EH (cell line): ENCODE measurements at regions not wholly inside any gene's neighbourhood (a gene's known extent, or its start where the extent isn't known, plus 50 kb on each side); places are given as distances from the start of the nearest gene placed in this dataset.
"Not testable (repeated sequence)": the region's sequence is repeated elsewhere in the genome, so short reads cannot be mapped to it uniquely, and the experiment has no call there.

Source experiments
- DNase-seq: peaks from one replicate; pipeline ENCODE4 v3.0.0-alpha.2; 2015; ENCODE audit warnings: low read depth

- no peak for DNase-seq
Measured at GRCh38 chr16:55016515-55016914, 85.8 kb downstream of the IRX5 start.

- no peak for DNase-seq
Measured at GRCh38 chr16:55017321-55017720, 86.7 kb downstream of the IRX5 start.

- DNase-seq = no peak
Measured at GRCh38 chr16:55018881-55019280, 88.2 kb downstream of the IRX5 start.

DNA sequence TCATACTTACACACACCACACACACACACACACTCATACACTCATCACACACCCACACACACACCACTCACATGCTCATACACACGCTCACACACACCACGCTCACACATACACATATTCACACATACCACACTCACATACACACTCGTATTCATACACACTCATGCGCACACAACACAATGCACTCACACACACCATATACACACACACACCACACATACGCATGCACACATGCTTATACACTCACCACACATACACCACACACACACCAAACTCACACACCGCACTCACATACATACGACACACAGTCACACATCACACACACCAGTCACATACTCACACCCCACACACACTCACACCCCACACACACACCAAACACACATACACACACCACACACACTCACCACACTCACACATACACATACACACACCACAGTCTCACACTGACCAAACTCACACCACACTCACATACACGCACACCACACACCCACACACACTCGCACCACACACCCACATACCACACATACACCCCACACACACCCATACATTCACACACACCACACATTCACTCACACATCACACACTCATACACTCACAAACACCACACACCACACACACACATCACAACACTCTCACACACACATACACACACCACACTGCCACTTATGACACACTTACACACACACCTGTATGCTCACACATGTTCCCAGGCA is 88.9 kb downstream of the IRX5 start:
- no peak for DNase-seq

DNA sequence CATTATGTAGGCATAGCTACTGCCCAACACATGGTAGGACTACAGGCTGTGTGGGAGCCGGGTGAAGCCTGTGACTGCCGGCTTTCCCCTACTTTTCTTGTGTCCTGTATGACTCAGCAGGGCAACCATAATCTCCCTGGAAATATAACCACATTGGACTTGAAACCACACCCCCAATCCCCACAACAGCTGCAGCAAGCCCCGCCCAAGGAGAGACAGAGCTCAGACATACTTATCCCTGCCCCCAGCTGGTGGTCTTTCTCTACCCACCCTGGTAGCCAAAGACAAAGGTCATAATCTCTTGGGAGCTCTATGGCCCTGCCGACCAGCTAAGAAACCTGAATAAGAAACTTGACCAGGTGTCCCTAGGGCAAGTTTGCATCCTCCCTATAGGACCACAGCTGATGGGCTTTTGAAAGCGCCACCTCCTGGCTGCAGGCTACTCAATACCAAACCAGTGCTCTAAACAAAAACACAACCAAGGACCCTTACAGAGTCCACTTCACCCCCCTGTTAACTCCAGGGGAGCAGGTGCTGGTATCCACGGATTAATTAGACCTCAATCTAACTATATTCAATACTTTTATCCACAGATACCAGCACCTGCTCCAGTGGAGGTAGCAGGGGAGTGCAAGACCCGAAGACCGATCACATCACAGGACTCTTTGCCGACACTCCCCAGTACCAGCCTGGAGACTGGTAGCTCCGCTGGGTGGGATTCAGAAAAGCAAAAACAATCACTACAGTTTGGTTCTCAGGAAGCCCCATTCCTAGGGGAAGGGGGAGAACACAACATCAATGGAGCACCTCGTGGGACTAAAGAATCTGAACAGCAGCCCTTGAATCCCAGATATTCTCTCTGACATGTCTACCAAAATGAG is 91.2 kb downstream of the IRX5 start:
- DNase-seq = peak; percentile 62

GRCh38 chr16:55027260-55027659 is 96.6 kb downstream of the IRX5 start:
- DNase-seq = not testable (repeated sequence)

- no peak for DNase-seq
Measured at GRCh38 chr16:55029509-55029908, 98.8 kb downstream of the IRX5 start.

GRCh38 chr16:55030944-55031343 is 100.3 kb downstream of the IRX5 start:
- DNase-seq = no peak

DNA sequence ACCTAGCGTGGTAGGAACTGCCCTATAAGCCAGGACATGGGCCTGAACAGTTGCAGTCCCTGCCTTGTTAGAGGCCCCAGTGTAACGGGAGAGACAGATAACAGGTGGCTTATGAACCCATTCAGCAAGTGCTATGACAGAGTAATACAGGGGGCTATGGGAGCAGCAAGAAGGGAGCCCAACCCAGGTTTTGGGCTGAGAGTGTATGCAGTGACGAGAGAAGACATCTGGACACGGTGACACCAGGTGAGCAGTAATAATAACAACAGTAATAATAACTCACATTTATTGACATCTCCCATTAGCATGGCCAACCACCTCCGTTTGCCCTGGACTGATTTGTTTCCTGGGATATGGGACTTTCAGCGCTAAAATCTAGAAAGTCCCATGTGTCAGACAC is 100.8 kb downstream of the IRX5 start:
- no peak for DNase-seq

DNA sequence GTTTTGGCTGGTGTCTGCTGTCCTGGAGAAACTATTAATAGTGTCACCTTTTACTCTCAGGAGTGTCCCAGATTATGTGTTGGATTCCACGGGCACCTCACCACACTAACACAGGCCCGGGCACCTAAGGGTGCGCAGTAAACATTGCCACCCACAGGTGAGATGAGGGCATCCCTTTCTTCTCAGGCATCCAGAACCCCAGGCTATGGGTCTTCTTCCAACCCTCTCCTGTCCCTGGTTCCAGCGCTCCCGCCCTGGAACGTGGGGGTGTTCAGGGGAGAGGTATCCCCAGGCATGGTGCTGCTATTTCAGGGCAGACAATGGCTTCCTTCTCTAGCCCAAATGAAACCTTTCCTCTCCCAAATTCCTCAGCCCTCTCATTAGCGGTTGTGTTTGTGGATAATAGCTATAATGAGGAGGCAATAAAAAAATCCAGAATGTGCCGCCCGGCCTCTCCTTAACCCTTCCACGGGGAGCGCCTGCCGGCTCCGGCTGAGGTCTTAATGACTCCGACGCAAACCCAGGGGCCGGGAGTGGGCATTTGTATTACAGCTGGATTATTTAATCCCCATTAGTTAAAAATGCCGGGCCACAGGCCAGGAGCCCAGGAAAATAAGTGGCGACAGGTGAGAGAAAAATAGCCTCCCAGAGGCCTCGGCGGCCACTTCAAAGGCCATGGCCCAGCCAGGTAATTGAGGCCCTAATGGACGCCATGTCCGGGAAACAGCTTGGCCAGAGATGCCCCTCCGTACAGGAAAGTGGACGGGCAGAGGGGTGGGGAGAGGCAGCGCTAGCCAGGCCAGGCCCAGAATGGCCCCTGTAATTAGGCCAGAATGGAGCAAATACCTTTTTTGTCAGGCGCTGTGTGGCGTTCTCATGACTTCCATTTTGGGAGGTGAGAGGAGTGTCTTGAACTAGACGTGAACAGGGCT is 102.8 kb downstream of the IRX5 start:
- no peak for DNase-seq

GRCh38 chr16:55035029-55035428 is 104.4 kb downstream of the IRX5 start:
- DNase-seq = peak; percentile 8

GRCh38 chr16:55035956-55036355 is 105.3 kb downstream of the IRX5 start:
- DNase-seq = no peak

DNA sequence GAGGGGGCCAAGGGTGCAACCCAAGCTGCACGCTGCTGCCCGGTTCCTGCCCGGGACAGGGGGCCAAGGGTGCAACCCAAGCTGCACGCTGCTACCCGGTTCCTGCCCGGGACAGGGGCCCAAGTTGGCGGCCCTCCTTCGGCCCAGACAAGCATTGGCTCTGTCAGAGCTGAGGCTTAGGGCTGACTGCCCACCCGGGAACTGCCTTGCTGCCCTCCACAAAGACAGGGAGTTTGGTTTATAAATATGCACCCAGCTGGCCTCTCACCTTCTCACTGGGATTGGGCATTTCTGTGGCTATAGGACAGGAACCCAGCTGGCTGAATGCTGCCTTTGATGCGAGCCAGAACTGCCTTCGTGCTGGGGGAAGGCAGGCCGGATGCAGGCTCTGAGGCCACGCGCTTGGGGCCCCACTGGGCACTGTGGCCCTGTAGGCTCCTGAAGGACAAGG is 105.7 kb downstream of the IRX5 start:
- no peak for DNase-seq

DNA sequence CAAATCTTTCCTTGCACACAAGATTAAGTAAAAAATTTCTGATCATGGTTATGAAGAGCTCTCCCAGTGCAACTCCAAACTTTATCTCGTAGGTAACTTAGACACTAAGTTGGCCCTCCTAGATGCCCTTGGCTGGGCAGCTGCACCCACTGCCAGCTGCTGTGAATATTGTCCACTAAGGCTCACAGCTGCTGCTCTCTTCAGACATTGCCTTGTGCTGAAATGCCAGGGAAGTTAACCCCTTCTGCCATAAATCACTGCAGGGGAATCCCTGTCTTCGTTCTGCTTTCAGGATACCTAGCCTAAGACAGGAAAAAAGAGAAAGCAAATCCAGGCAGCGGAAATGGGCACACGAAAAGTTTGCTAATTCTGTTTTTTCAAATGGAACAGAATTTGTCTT is 106.4 kb downstream of the IRX5 start:
- DNase-seq = no peak

DNA sequence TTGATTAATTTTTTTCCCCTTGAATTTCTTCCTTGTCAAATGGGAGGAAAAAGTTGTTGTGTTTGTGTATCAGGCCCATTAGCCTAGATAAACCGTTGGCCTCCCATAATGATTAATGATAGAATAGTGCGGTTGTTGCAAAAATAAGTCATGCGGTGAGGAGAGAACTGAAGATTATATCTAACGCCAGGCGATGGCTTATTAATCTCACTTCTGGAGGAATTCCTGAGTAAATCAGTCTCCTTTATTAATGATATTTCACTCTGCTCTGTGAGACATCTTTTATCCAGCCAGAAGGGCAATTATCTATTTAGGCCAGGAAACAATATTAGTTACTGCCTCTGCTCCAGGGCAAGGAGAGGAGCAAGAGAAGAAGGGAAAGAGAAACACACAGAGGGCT is 107.3 kb downstream of the IRX5 start:
- no peak for DNase-seq

DNA sequence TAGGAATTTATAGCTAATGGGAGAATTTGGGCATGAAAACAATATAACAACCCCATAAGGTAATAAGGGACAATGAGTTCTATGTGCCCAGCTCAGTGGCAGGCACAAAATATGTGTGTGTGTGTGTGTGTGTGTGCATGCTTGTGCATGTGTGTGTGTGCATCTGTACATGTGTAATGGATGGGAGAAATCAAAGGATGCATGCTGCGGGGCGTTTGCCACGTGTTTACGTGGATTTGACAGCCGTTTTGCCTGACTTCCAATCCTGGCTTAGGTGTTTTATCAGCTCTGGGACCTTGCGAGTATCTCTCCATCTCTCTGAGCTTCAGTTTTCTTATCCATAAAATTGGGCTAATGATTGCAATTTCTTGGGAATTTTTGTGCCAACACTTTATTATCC is 108.4 kb downstream of the IRX5 start:
- DNase-seq = no peak

DNA sequence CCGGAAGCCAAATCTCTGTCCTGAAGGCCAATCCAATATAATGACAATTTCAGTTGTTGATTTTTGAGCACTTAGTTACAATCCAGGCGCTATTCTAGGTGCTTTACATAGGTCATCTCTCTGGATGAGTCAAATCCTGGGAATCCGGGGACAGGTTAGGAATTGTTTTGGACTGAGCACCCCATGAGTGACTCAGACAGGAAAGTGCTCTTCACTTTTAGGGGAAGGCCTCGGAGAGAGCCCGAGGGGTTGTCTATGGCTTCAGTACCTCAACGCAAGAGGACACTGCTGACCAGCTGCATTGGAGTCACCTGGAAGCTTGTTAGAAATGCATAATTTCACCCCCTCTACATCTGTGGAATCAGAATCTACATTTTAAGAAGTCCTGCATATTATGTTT is 108.8 kb downstream of the IRX5 start:
- no peak for DNase-seq

DNA sequence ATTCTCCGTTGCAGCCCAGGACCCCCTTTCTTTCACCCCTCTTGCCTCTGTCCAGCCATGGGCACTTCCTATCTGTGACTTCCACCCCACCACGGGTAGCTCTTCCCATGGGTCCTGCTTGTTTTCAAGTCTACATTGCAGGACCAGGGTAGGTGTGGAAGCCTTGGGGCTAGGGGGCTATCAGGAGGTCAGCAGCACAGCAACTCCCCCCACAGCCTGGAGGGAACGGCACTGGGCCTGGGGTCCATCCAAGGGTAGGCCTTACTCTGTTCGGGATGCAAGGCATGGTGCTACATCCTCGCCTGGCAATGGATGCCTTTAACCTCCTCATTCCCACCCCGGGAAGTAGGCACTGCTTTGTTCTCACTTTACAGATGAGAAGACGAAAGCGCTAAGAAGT is 109.3 kb downstream of the IRX5 start:
- DNase-seq = no peak

DNA sequence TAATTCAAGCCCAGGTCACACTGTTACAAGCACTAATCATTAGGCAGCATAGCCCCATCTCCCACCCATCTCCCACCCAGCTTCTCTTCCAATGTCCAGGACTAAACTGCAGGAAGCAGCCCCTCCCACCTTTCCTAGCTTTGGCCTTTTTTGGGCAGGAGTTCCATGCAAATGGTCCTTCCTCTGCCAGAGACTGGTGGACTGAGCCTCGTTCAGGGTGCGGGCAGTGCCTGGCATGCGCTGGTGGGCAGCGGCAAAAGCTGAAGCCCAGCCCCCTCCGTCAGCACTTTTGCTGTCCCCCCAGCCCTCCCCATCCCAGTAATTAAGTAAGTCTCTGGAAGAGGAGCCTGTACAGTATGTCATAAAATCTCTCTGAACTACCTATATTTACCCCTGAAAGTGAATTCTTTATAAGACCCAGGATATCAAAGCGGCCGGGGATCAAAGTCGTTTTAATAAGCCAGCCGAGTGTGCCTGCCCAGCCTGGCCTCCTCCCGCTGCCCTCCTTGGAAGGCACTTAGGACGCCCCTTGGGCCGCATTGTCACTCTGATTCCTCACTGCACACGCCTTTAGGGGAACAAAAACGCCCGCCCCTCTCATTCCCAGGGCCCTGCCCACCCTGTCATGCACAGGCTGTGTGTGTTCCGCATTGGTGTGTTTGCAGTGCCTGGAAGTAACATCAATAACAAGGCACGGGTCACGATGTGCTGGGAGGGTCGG is 109.9 kb downstream of the IRX5 start:
- DNase-seq = no peak

DNA sequence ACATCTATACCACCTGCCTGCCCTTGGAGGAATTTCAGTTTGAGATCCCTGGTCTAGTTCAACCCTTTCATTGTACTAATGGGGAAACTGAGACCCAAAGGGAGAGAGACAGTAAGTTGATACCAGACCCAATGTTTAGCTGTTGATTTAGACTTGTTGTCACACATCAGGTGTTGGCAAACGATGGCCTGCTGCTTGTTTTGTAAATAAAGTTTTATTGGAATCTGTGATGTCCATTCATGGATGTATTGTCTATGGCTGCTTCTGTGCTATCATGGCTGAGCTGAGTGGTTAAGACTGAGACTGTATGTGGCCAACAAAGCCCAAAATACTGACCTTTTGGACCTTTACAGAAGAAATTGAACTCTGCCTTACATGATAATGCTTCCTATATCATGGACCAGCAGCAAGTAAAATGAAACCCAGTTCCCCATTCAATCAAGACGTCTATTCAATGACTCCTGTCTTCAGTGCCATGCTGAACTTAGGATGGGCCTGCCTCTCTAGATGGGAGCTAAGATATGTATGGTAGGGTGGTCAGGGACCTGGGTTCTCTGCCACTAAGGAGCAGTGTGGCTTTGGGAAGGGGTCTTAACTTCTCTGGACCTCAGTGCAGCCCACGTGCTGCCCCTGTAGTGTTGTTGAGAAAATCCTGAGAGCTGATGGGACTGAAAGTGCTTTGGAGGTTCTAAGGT is 111.0 kb downstream of the IRX5 start:
- no peak for DNase-seq
